ENCODE measurements at regions not wholly inside any gene's neighbourhood (a gene's known extent, or its start where the extent isn't known, plus 50 kb on each side); places are given as distances from the start of the nearest gene placed in this dataset.

DNA sequence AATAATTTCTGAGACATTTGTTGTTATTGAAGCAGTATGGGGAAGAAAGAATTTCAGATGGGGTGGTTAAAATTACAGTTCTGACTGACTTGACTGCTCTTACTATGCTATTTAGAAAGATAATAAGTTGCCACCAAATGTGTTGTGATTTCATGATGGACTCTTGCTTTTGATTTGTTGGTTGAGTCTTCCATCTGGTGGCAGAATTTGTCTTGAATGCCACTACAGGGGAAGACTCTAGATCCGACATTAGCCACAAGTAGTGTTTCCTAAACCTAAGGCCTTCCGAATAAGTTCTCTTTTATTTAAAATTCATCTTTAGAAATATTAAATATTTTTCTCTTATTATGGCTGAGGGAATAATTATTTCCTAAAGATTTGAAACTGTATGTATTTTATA, 190.9 kb upstream of the ADGRL4 start:
- TF ChIP-seq POLR2A (IDR thresholded peaks at IDR 0.05), result no peak
- TF ChIP-seq, protein P1, sequence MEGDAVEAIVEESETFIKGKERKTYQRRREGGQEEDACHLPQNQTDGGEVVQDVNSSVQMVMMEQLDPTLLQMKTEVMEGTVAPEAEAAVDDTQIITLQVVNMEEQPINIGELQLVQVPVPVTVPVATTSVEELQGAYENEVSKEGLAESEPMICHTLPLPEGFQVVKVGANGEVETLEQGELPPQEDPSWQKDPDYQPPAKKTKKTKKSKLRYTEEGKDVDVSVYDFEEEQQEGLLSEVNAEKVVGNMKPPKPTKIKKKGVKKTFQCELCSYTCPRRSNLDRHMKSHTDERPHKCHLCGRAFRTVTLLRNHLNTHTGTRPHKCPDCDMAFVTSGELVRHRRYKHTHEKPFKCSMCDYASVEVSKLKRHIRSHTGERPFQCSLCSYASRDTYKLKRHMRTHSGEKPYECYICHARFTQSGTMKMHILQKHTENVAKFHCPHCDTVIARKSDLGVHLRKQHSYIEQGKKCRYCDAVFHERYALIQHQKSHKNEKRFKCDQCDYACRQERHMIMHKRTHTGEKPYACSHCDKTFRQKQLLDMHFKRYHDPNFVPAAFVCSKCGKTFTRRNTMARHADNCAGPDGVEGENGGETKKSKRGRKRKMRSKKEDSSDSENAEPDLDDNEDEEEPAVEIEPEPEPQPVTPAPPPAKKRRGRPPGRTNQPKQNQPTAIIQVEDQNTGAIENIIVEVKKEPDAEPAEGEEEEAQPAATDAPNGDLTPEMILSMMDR (IDR thresholded peaks at IDR 0.05), result peak; percentile 5 to 18 (median 14)

Data from right lobe of liver (tissue), 4 donors.